ENCODE measurements at regions not wholly inside any gene's neighbourhood (a gene's known extent, or its start where the extent isn't known, plus 50 kb on each side); places are given as distances from the start of the nearest gene placed in this dataset.

DNA sequence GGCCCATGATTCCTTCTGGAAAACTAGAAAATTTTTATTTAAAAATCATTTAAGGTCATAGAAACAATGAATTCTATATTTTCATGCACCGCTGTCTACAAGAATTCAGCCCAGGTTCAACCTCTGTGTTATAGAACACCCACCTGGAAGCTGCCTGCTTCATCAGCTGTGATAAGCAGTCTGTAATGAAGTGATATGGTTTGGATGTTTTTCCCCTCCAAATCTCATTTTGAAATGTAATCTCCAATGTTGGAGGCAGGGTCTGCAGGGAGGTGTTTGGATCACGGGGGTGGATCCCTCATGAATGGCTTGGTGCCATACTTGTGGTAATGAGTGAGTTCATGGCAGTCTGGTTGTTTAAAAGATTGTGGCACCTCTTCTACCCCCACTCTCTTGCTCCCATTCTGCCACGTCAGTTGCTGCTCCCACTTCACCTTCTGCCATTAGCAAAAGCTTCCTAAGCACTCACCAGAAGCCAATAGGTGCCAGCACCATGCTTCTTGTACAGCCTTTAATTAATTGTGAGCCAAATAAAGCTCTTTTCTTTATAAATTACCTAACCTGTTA, 55.6 kb downstream of the MRPL32 start:
- no peaks in the 10 kb centered on the region for H3K23me2 ChIP-seq (ENCODE audit: low read depth, low read length)
- no peaks in the 10 kb centered on the region for H3K27me3 ChIP-seq (replicated peaks in 1 of 4; ENCODE audit: control insufficient read depth in 3 of 4, extremely low read depth in 1 of 4, insufficient read depth in 3 of 4, low read length in 3 of 4)
- no peaks in the 10 kb centered on the region for H3K79me2 ChIP-seq (ENCODE audit: control insufficient read depth in 1 of 2, insufficient read depth in 2 of 2, low read length in 2 of 2)
- H3K4me3 ChIP-seq (ENCODE audit: extremely low read depth in 1 of 4, insufficient read depth in 2 of 4, low read depth in 3 of 4, low read length in 4 of 4), result no peak overlapping the region
- H3K14ac ChIP-seq (ENCODE audit: insufficient read length), result no peak overlapping the region
- no peak for TF ChIP-seq JUN (IDR thresholded peaks at IDR 0.05; ENCODE audit: low read depth, low read length)
- no peak for TF ChIP-seq TAF7 (optimal IDR thresholded peaks at IDR 0.05; ENCODE audit: borderline replicate concordance, low read depth, low read length)
- no peak for TF ChIP-seq JUND (IDR thresholded peaks at IDR 0.05; ENCODE audit: low read length)
- no peak for TF ChIP-seq ZNF274 (IDR thresholded peaks at IDR 0.05; ENCODE audit: borderline replicate concordance, extremely low read depth, low read length)
- TF ChIP-seq CREB1 (IDR thresholded peaks at IDR 0.05), result no peak
- no peak for TF ChIP-seq SIN3A (conservative IDR thresholded peaks at IDR 0.05 in 1 of 2, IDR thresholded peaks at IDR 0.05 in 1 of 2; ENCODE audit: low read depth in 1 of 2, low read length in 2 of 2)
- TF ChIP-seq KDM1A (IDR thresholded peaks at IDR 0.05; ENCODE audit: borderline replicate concordance, low read length), result no peak
- TF ChIP-seq CHD1 (IDR thresholded peaks at IDR 0.05; ENCODE audit: low read depth, low read length), result no peak
- no peak for TF ChIP-seq CTBP2 (IDR thresholded peaks at IDR 0.05; ENCODE audit: borderline replicate concordance, insufficient read depth, insufficient read length, low read length)
- TF ChIP-seq CHD2 (IDR thresholded peaks at IDR 0.05; ENCODE audit: low read length), result no peak
- no peak for TF ChIP-seq TBP (IDR thresholded peaks at IDR 0.05; ENCODE audit: low read depth, low read length)
- TF ChIP-seq ASH2L (IDR thresholded peaks at IDR 0.05; ENCODE audit: low read length), result no peak
- no peak for TF ChIP-seq CEBPB (IDR thresholded peaks at IDR 0.05; ENCODE audit: low read depth, low read length)
- no peak for TF ChIP-seq RBBP5 (IDR thresholded peaks at IDR 0.05; ENCODE audit: borderline replicate concordance, low read depth, low read length)
- TF ChIP-seq BCL11A (IDR thresholded peaks at IDR 0.05; ENCODE audit: low read depth in 2 of 2, low read length in 2 of 2), result no peak
- TF ChIP-seq TEAD4 (IDR thresholded peaks at IDR 0.05; ENCODE audit: low read depth, low read length), result no peak
- no peak overlapping the region for H2BK15ac ChIP-seq (ENCODE audit: low read length)
- ChIA-PET CTCF (ENCODE audit: partially characterized antibody) (interaction anchor here (1.2 to 2.4 kb wide), 3 partner anchors 46 to 274 kb away, joined by 4 to 10 read pairs (median 5); no protein-coding TSS in a partner anchor), POLR2A (ENCODE audit: partially characterized antibody) (no interaction called here)
- H3K27ac ChIP-seq (ENCODE audit: low read depth, low read length), result no peak overlapping the region
- H3K18ac ChIP-seq (ENCODE audit: extremely low read depth, low read length), result no peak overlapping the region
- H2BK12ac ChIP-seq (ENCODE audit: low read depth, low read length), result no peak overlapping the region
- H4K8ac ChIP-seq (ENCODE audit: extremely low read depth, insufficient read depth, low read length), result no peak overlapping the region
- H4K5ac ChIP-seq (ENCODE audit: insufficient read length, low read depth, low read length), result no peak overlapping the region
- no peaks in the 10 kb centered on the region for H4K20me1 ChIP-seq (replicated peaks in 1 of 2; ENCODE audit: control insufficient read depth in 1 of 2, insufficient read depth in 2 of 2, low read length in 2 of 2)
- no peak overlapping the region for H3K23ac ChIP-seq (ENCODE audit: insufficient read length)
- H2BK5ac ChIP-seq (ENCODE audit: low read depth, low read length), result no peak overlapping the region
- no peak overlapping the region for H2BK20ac ChIP-seq (ENCODE audit: low read length)
- H3K4me1 ChIP-seq (replicated peaks in 1 of 4; ENCODE audit: control insufficient read depth in 3 of 4, insufficient read depth in 4 of 4, low read length in 3 of 4), result peaks cover 0 to 9% (median 1%) of the 10 kb centered on the region in 4 experiments; a peak in 2 of 7 replicates
- DNase-seq (ENCODE audit: low read depth in 1 of 2, low spot score in 2 of 2), result no peak
- H3K9ac ChIP-seq (replicated peaks in 1 of 4; ENCODE audit: extremely low read depth in 1 of 4, low read depth in 3 of 4, low read length in 3 of 4), result no peak overlapping the region
- H2AK5ac ChIP-seq (ENCODE audit: low read depth, low read length), result no peak overlapping the region
- H3K9me3 ChIP-seq (ENCODE audit: insufficient read depth in 2 of 2, low read depth in 1 of 2, low read length in 1 of 2), result no peaks in the 10 kb centered on the region; a peak in 1 of 4 replicates
- no peak overlapping the region for H2AFZ ChIP-seq (ENCODE audit: low read length)
- no peak overlapping the region for H2BK120ac ChIP-seq (replicated peaks; ENCODE audit: low read depth, low read length)
- WGBS, 2 experiments (ENCODE audit: extremely low coverage in 1 of 2, insufficient coverage in 1 of 2, insufficient read length in 1 of 2, insufficient replicate concordance in 2 of 2, low coverage in 1 of 2, low lambda C conversion rate in 2 of 2, missing lambda C conversion rate in 1 of 2), result 91% methylated on average over 3 of the region's 3 CpGs; no CpG with 5 or more reads in 1 of the 2 experiments
- no peak overlapping the region for H3K56ac ChIP-seq (replicated peaks; ENCODE audit: insufficient read length, low read depth, low read length)
- FAIRE-seq, result no peak
- H4K91ac ChIP-seq (replicated peaks; ENCODE audit: insufficient read length, low read length), result no peak overlapping the region
- no peak overlapping the region for H3K4me2 ChIP-seq (ENCODE audit: insufficient read depth in 1 of 2, low read depth in 2 of 2, low read length in 2 of 2)
- no peak overlapping the region for H3K4ac ChIP-seq (replicated peaks; ENCODE audit: insufficient read length, low read depth, low read length)
- no peaks in the 10 kb centered on the region for H3K79me1 ChIP-seq (ENCODE audit: low read depth, low read length)
- H3K36me3 ChIP-seq (ENCODE audit: control insufficient read depth in 2 of 4, insufficient read depth in 4 of 4, low read length in 3 of 4), result no peaks in the 10 kb centered on the region

Measured in H1 (cell line).